T-helper 1 cell treated with Interleukin-12 subunit alpha and Interleukin-12 subunit beta and Interleukin-4 antibody, amounts not matched to agents 30 μg/mL and 1 μg/mL, for 36 hours (primary cell): ENCODE measurements at regions not wholly inside any gene's neighbourhood (a gene's known extent, or its start where the extent isn't known, plus 50 kb on each side); places are given as distances from the start of the nearest gene placed in this dataset.
"Not testable (repeated sequence)": the region's sequence is repeated elsewhere in the genome, so short reads cannot be mapped to it uniquely, and the experiment has no call there.

Experiments
- H3K27ac Mint-ChIP-seq: one replicate; pipeline ENCODE4 v1.8.0; 2021; ENCODE audit warnings: mild to moderate bottlenecking, mixed read lengths
- H3K27me3 Mint-ChIP-seq: one replicate; pipeline ENCODE4 v1.8.0; 2021; ENCODE audit warnings: low read depth, mixed read lengths
- H3K36me3 Mint-ChIP-seq: one replicate; pipeline ENCODE4 v1.8.0; 2021; ENCODE audit warnings: low read depth, mixed read lengths
- H3K4me1 Mint-ChIP-seq: one replicate; pipeline ENCODE4 v1.8.0; 2021; ENCODE audit warnings: low read depth, mixed read lengths
- H3K4me3 Mint-ChIP-seq: one replicate; pipeline ENCODE4 v1.8.0; 2021; ENCODE audit warnings: mild to moderate bottlenecking, moderate library complexity, mixed read lengths
- H3K9me3 Mint-ChIP-seq: one replicate; pipeline ENCODE4 v1.8.0; 2021; ENCODE audit warnings: mixed read lengths

GRCh38 chr2:118388771-118389170 lies 300.5 kb downstream of the INSIG2 start:
- no peak overlapping the region for H3K27ac Mint-ChIP-seq
- H3K27me3 Mint-ChIP-seq = peaks cover 3% of the 10 kb centered on the region
- no peaks in the 10 kb centered on the region for H3K4me1 Mint-ChIP-seq
- H3K36me3 Mint-ChIP-seq = no peaks in the 10 kb centered on the region
- H3K9me3 Mint-ChIP-seq = no peaks in the 10 kb centered on the region
- no peak overlapping the region for H3K4me3 Mint-ChIP-seq

- no peak overlapping the region for H3K4me3 Mint-ChIP-seq
- H3K27ac Mint-ChIP-seq = no peak overlapping the region
- no peaks in the 10 kb centered on the region for H3K36me3 Mint-ChIP-seq
- H3K9me3 Mint-ChIP-seq = no peaks in the 10 kb centered on the region
- H3K4me1 Mint-ChIP-seq = no peaks in the 10 kb centered on the region
- H3K27me3 Mint-ChIP-seq = peaks cover 3% of the 10 kb centered on the region
Observed at GRCh38 chr2:118387509-118387908, 299.2 kb downstream of the INSIG2 start.

DNA sequence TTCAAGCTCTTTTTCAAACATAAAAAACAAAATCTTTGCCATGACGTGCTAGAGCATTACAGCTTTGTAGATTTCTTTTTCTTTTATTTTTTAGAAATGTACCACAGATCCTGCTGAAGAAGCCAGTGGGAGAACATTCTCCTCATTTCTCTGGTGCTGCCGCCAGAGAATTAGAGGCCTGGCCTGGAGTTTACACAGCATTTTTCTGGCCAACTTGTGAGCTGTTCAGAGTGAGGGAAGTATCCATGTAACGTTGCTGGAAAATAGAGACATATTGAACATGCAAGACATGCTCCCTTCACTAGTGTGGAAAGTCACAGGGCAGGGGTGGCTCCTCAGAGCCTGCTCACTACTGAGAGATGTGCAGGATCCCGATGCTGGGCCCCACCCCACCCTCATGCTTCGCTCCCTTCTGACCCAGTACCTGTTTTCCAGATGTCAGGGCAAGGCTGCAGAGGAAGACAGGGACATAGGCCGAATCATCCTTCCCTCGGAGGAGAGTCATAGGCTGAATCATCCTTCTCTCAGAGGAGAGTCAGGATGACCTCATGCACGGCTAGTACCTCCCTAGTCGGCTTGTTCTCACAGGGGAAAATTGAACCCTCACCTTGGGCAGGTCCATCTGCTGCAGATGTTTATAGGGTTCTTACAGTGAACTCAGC lies 298.5 kb downstream of the INSIG2 start:
- Mint-ChIP-seq H3K27ac (no peak overlapping the region), H3K27me3 (peaks cover 3% of the 10 kb centered on the region), H3K4me3 (no peak overlapping the region), H3K36me3 (no peaks in the 10 kb centered on the region), H3K9me3 (no peaks in the 10 kb centered on the region), H3K4me1 (no peaks in the 10 kb centered on the region)

DNA sequence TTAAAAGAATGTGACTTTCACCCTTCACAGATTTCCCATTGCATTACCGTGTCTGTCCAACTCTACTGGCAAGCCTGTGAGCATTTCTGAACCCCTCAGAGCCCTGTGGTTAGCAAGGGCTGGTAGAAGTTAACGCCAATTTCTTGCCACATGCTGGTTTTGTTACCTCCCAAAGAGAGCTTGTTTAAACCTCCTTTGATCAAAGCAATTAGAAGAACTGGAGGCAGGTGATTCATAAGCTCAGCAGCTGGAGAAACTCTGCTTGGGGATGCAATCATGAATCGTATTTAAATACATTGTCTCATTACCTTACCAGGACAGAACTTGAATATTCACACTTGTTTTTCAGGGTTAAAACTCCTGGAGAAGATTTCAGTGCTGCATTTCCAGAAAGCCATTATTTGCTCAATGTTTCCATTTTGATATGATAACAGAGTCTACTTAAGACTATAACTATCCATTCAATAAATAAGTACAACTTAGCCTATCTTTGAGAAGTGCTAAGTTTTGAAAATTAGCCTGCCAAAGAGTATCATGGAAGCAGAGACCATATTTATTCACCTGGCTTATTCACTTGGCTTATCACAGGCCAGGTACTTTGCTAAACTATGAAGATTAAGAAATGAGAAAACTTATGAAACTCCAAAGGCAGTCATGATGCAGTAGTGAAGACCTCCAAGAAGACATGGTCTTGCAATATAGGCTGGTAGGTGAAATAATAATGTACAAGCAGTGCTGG lies 292.8 kb downstream of the INSIG2 start:
- H3K27ac Mint-ChIP-seq = no peak overlapping the region
- no peak overlapping the region for H3K4me3 Mint-ChIP-seq
- H3K9me3 Mint-ChIP-seq = no peaks in the 10 kb centered on the region
- no peaks in the 10 kb centered on the region for H3K4me1 Mint-ChIP-seq
- no peaks in the 10 kb centered on the region for H3K36me3 Mint-ChIP-seq
- peaks cover 5% of the 10 kb centered on the region for H3K27me3 Mint-ChIP-seq

DNA sequence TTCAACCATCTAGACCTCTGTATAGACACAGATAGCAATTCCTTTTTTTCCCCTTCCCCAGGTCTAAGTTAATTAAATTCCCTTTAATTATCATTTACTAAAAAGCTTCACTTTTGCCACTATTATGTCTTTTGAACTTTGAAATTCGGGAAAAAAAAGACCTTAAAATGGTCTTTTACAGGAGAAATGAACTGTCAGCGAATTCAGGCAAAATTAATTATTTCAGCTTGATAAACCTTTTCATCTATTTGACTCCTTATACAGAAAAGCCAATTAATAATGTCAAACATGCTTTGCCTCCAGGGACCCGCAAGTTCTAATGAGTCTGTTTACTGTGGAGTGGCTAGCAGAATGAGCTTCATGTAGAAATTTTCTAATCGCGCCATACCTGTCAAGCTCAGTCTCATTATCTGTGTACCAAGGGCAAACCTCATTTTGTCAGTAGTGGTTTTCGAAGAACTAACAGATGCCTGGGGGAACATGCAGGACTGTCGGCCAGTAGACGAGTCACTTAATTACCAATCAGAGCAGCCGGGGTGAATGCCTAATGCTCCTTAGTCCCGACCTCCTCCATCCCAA lies 287.7 kb downstream of the INSIG2 start:
- no peak overlapping the region for H3K27ac Mint-ChIP-seq
- no peaks in the 10 kb centered on the region for H3K36me3 Mint-ChIP-seq
- peaks cover 8% of the 10 kb centered on the region for H3K27me3 Mint-ChIP-seq

DNA sequence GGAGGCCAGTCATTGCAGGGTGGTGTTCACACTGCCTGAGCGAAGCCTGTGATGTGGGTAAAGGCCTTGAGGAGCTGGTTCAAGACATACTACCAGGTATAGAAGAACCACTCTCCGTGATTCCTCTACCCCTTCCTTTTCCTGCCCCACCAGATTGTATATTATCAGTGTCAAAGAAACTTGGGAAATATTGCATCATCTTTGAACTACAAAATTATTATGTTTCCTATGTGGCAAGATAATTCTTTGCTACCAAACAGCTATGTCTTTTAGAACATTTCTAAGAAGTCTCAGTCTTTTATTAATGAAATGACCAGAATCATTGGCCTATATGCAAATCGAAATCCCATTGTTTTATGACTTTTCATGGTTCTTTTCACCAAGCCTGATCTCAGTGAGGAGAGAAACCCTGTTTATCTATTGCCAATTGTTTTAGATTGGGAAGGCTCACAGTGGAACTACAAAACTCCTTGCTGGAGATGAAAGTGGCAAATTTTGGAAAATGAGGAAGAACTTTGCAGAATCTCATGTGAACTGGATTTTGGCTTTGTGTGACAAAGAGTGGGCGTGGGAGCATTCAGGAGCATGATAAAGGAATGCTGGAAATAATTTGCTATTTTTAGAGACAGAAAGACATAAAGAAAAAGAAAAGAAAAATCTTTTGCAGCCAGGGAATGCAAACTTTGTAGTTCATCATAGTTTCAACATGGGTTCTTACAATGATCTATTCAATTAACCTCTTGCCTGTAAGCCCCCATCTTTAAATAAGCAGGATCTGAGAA lies 286.9 kb downstream of the INSIG2 start:
- Mint-ChIP-seq H3K4me3 (no peak overlapping the region), H3K27me3 (peaks cover 10% of the 10 kb centered on the region), H3K36me3 (no peaks in the 10 kb centered on the region), H3K4me1 (no peaks in the 10 kb centered on the region), H3K27ac (no peak overlapping the region), H3K9me3 (no peaks in the 10 kb centered on the region)

More for the DNA sequence above, 287.7 kb downstream of the INSIG2 start:
- Mint-ChIP-seq H3K4me1 (no peaks in the 10 kb centered on the region), H3K4me3 (no peak overlapping the region), H3K9me3 (no peaks in the 10 kb centered on the region)

DNA sequence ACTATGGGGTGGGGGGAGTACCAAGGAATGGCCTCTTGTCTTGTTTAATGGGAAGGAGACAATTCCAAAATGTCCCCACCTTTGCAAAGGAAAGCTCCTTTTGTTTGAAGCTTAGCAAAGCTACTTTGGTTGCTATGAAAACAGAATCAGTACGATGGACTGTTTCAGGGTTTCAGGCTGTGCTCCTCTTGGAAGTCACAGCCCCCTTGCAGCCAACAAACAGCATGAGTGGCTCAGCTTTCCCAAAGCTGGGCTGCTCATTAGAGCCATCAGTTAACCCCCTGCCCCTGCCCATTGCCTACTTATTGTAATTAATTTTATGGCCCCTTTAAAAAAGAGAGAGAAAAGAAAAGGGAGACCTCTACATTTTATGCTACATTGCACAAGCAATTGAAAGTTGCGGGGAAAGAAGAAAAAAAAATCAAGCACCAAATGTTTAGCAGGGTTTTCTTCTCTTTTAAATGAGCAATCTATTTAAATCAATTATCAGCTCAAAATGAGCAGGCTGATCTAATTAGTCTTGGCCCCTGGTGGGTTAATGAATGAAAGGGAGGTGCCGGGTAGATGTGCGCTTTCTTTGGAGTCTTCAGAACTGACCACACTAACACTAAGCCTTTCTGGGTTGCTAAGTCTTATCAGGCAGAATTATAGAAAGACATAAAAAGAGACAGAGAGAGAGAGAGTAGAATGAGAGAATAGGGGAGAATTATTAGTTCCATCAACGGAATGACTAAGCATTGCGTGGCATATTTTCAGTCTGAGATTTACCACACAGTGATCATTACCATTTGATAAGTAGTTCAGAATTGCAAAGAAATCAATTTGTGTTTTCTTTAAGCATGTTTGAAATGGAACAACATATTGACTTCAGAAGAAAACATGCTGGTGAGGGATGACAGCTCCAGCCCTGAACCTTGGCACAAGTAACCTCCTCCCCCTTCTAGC lies 284.9 kb downstream of the INSIG2 start:
- H3K4me1 Mint-ChIP-seq = no peaks in the 10 kb centered on the region
- no peak overlapping the region for H3K27ac Mint-ChIP-seq
- no peak overlapping the region for H3K4me3 Mint-ChIP-seq
- peaks cover 19% of the 10 kb centered on the region for H3K27me3 Mint-ChIP-seq
- H3K36me3 Mint-ChIP-seq = no peaks in the 10 kb centered on the region
- no peaks in the 10 kb centered on the region for H3K9me3 Mint-ChIP-seq

- H3K4me3 Mint-ChIP-seq = no peak overlapping the region
- H3K4me1 Mint-ChIP-seq = no peaks in the 10 kb centered on the region
- peaks cover 18% of the 10 kb centered on the region for H3K27me3 Mint-ChIP-seq
- no peaks in the 10 kb centered on the region for H3K9me3 Mint-ChIP-seq
- no peaks in the 10 kb centered on the region for H3K36me3 Mint-ChIP-seq
- H3K27ac Mint-ChIP-seq = no peak overlapping the region
Observed at GRCh38 chr2:118371515-118371914, 283.2 kb downstream of the INSIG2 start.

DNA sequence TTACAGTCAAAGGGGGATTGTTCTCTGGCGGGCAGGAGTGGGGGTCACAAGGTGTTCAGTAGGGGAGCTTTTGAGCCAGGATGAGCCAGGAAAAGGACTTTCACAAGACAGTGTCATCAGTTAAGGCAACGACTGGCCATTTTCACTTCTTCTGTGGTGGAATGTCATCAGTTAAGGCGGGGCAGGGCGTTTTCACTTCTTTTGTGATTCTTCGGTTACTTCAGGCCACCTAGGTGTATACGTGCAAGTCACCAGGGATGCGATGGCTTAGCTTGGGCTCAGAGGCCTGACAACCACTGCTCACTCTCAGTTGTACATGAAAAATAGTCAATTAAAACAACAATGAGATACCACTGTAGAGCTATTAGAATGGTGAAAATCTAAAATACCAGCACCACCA lies 281.2 kb downstream of the INSIG2 start:
- not testable (repeated sequence) for H3K36me3 Mint-ChIP-seq, H3K27ac Mint-ChIP-seq, H3K4me3 Mint-ChIP-seq, H3K9me3 Mint-ChIP-seq, H3K4me1 Mint-ChIP-seq
- H3K27me3 Mint-ChIP-seq = peaks cover 18% of the 10 kb centered on the region

- Mint-ChIP-seq H3K4me3 (no peak overlapping the region), H3K27me3 (peaks cover 17% of the 10 kb centered on the region), H3K36me3 (no peaks in the 10 kb centered on the region), H3K9me3 (no peaks in the 10 kb centered on the region), H3K27ac (no peak overlapping the region), H3K4me1 (no peaks in the 10 kb centered on the region)
Observed at GRCh38 chr2:118363604-118364003, 275.3 kb downstream of the INSIG2 start.

DNA sequence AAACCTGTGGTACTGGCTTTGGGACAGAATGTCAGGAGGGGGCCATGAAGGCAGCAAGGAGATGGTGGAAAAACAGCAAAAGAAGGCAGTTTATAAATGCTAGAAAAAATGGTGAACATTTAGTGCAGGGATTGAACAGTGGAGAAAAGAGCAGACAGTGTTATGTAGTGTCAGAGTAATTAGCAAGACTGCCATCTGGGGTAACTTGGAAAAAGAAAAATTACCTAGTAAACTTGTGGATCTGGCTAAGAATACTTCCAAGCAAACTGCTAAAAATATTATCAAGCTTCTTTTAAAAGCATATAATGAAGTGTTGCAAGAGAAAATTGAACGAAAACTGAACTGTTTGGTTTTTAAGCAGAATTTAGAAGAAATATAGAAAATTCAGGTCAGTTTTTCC lies 267.8 kb downstream of the INSIG2 start:
- H3K27ac Mint-ChIP-seq = no peak overlapping the region
- no peaks in the 10 kb centered on the region for H3K9me3 Mint-ChIP-seq

DNA sequence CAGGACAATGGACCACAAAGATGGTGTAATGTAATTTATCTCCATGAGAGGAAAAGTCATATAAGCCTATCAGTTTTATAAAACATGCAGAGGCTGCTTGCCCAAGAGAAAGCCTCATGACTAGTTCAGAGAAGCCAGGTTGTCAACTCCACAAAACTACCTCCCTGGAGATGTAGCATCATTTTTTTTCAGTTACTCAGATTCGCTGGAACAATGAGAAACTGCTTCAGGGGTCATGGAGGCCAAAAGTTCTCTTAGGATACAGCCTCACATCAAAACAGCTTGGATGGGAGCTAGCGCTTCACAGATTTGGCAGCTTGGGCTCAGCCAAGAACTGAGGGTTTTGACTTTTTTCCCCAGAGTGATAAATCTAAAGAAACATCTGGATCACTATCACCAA lies 263.5 kb downstream of the INSIG2 start:
- Mint-ChIP-seq H3K4me1 (no peaks in the 10 kb centered on the region), H3K27me3 (peaks cover 20% of the 10 kb centered on the region), H3K9me3 (no peaks in the 10 kb centered on the region), H3K36me3 (no peaks in the 10 kb centered on the region), H3K27ac (no peak overlapping the region), H3K4me3 (no peak overlapping the region)

More for the DNA sequence above, 267.8 kb downstream of the INSIG2 start:
- Mint-ChIP-seq H3K27me3 (peaks cover 24% of the 10 kb centered on the region), H3K4me1 (no peaks in the 10 kb centered on the region), H3K4me3 (no peak overlapping the region), H3K36me3 (no peaks in the 10 kb centered on the region)

DNA sequence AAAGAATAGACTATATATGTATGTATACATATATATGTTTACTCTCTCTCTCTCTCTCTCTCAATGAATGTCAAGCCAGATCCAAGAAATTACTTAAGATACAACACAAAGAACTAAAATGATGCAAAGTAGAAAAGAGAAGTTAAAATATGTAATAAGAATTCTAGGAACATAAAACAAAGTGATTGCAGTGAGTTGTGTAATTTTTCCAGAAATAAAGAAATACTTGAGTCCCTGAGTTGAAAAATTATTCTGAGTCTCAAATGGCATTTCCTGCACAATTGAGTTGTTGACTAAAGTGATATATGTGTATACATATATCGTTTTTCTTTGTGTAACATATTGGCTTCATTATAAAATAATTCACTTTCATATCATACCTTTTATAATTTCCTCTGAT lies 262.4 kb downstream of the INSIG2 start:
- H3K9me3 Mint-ChIP-seq = no peaks in the 10 kb centered on the region
- no peaks in the 10 kb centered on the region for H3K36me3 Mint-ChIP-seq
- H3K4me1 Mint-ChIP-seq = no peaks in the 10 kb centered on the region
- H3K27ac Mint-ChIP-seq = no peak overlapping the region
- peaks cover 16% of the 10 kb centered on the region for H3K27me3 Mint-ChIP-seq
- H3K4me3 Mint-ChIP-seq = no peak overlapping the region

GRCh38 chr2:118349365-118349764 lies 261.1 kb downstream of the INSIG2 start:
- peaks cover 16% of the 10 kb centered on the region for H3K27me3 Mint-ChIP-seq
- H3K4me1 Mint-ChIP-seq = no peaks in the 10 kb centered on the region
- H3K27ac Mint-ChIP-seq = no peak overlapping the region
- H3K36me3 Mint-ChIP-seq = no peaks in the 10 kb centered on the region
- H3K9me3 Mint-ChIP-seq = no peaks in the 10 kb centered on the region
- no peak overlapping the region for H3K4me3 Mint-ChIP-seq
